AG09309 (cell line): ENCODE measurements at regions not wholly inside any gene's neighbourhood (a gene's known extent, or its start where the extent isn't known, plus 50 kb on each side); places are given as distances from the start of the nearest gene placed in this dataset.

Experiments
- DNase-seq: peaks from one replicate; pipeline ENCODE4 v3.0.0-alpha.2; 2010; ENCODE audit warnings: low read depth
- H3K4me3 ChIP-seq: 2 replicates; pipeline ENCODE4 v1.5.1; 2011; ENCODE audit warnings: mild to moderate bottlenecking, low read depth, low read length, moderate library complexity; ENCODE audit not compliant: control insufficient read depth
- TF ChIP-seq, protein P1 (sequence below): IDR thresholded peaks from 2 replicates; pipeline ENCODE4 v1.5.1; 2011; ENCODE audit warnings: mild to moderate bottlenecking, low read depth, low read length, inconsistent platforms; ENCODE audit not compliant: insufficient read depth, control insufficient read depth; ENCODE audit errors: missing control alignments

DNA sequence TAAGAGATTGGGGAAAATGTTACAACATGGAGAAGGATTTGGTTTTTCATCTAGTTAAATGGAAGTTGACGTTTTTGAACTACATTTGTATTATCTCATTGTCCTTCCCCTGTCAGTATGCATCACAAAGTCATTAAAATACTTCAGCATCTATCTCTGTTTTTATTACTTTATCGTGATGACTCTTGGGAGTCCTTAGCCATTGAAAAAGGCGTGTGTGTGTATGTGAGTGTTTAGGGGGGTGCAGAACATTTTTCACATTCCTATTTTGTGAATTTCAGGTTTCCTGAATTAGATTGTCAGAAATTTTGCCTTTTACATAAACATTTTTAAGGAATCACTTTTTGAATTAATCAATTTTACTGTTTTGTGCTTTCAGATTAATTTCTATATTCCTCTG lies 360.6 kb upstream of the SGO1 start:
- DNase-seq: no peak

DNA sequence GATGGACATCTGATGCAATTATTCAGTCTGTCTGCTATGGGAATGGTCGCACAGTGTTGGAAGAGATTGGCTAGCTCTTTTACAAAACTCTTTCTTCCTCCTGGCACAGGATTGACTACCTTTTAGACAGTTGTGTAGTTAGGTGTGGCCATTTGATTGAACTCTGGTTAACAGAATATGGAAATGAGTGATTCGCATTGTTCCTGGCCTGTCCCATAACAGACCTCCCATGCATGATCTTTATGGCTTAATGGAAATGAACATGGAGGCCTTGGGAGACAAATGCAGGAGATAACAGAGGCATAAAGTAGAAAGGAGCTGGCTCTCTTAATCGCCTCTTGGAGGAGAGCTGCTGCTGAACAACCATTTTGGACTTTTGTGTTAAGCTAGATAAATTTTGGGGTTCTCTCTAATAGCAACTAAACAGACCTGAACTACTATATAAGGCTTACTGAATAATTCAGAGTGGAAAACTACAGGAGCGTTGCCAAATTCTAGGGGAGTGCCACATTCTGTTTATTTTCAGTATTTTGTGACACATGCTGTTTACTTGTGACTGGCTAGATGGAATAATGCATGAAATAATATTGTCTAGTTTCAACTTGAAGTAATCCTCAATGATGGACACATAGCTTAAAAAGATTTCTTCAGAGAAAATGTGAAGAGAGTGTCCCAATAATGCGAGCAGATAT lies 357.7 kb upstream of the SGO1 start:
- DNase-seq: no peak
- H3K4me3 ChIP-seq: no peak overlapping the region
- TF ChIP-seq, protein P1, sequence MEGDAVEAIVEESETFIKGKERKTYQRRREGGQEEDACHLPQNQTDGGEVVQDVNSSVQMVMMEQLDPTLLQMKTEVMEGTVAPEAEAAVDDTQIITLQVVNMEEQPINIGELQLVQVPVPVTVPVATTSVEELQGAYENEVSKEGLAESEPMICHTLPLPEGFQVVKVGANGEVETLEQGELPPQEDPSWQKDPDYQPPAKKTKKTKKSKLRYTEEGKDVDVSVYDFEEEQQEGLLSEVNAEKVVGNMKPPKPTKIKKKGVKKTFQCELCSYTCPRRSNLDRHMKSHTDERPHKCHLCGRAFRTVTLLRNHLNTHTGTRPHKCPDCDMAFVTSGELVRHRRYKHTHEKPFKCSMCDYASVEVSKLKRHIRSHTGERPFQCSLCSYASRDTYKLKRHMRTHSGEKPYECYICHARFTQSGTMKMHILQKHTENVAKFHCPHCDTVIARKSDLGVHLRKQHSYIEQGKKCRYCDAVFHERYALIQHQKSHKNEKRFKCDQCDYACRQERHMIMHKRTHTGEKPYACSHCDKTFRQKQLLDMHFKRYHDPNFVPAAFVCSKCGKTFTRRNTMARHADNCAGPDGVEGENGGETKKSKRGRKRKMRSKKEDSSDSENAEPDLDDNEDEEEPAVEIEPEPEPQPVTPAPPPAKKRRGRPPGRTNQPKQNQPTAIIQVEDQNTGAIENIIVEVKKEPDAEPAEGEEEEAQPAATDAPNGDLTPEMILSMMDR: no peak

More for the DNA sequence above, 360.6 kb upstream of the SGO1 start:
- TF ChIP-seq, protein P1: no peak
- no peak overlapping the region for H3K4me3 ChIP-seq

DNA sequence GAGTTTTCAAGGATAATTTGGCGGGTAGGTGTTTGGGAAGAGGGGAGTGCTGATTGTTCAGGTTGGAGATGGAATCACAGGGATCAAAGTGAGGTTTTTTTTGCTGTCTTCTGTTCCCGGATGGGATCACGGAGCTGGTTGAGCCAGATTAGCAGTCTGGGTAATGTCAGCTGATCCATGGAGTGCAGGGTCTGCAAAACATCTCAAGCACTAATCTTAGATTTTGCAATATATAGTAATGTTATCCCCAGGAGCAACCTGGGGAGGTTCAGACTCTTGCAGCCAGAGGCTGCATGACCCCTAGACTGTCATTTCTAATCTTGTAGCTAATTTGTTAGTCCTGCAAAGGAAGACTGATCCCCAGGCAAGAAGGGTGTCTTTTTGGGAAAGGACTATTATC lies 354.1 kb upstream of the SGO1 start:
- TF ChIP-seq, protein P1: no peak
- no peak overlapping the region for H3K4me3 ChIP-seq
- DNase-seq: no peak

DNA sequence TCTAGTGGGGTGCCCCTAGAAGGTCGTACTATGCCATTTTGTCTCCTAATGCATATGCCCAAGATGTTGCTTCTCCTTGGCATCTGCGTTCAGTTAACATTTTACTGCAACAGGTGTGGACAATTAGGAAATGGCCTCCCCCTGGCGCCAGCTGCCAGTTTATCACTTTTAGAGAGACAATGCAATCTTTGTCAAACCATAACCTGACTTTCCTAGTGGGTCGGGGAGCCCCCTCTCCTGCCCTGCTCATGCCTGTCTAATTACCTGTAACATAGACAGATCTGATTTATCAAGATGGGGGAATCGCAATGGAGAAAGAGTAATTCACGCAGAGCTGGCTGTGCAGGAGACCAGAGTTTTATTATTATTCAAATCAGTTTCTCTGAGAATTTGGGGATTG lies 353.7 kb upstream of the SGO1 start:
- H3K4me3 ChIP-seq: no peak overlapping the region
- DNase-seq: no peak
- TF ChIP-seq, protein P1: no peak

DNA sequence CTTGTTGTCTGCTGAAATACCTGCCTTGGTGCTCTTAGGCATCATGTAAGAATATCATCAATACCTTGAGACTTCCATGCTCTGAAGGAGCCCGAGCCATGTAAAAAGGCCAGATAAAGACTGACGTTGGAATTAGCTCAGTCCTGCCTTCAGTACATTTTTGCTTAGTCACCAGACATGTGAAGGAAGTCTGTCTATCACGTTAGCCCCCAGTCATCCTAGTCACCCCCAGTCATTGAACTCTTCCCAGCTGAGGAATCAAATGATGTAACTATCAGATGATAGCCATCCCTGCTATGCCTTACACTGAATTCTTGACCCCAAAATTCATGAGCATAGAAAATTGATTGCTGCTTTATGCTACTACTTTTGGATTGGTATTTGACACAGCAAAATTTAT lies 351.2 kb upstream of the SGO1 start:
- TF ChIP-seq, protein P1: no peak
- no peak for DNase-seq
- no peak overlapping the region for H3K4me3 ChIP-seq

DNA sequence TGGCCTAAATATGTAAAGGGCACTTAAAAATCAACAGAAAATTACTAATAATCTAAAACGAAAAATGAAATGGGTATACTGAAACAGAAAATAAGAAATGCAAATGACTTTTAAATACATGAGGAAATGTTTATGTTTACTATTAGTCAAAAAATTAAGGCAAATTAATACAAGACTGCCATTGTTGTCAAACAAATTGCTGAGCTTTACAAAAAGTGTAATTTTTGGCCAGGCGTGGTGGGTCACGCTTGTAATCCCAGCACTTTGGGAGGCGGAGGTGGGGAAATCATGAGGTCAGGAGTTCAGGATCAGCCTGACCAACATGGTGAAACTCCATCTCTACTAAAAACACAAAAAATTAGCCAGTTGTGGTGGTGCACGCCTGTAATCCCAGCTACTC lies 343.9 kb upstream of the SGO1 start:
- H3K4me3 ChIP-seq: no peak overlapping the region
- no peak for DNase-seq
- TF ChIP-seq, protein P1: no peak

DNA sequence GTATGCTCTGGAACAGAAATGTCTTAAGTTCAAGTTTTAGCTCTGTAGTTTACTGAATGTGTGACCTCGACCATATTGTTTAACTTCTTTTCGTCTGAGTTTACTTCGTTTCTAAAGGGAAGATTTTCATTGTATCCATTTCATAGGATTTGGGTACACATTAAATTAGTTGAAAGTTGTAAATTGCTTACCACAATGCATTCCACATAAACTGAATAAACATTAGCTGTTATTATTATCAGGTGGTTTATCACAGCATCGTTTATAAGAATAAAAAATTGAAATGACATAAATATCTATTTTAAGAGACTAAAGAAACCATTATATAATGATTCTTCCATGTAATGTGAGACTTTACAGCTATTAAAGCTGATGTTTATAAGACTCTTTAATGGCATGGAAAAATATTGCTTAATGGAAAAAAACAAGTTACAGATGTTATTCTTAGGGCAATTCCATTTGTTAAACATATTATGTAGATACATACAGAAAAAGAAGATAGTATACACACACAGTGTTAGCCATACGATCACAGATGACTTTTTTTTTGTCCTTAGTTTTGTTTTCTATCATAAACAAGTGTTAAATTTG lies 342.3 kb upstream of the SGO1 start:
- H3K4me3 ChIP-seq: no peak overlapping the region
- TF ChIP-seq, protein P1: no peak
- DNase-seq: peak; percentile 10
